Mucosa of descending colon (tissue), 3 donors: ENCODE measurements at regions not wholly inside any gene's neighbourhood (a gene's known extent, or its start where the extent isn't known, plus 50 kb on each side); places are given as distances from the start of the nearest gene placed in this dataset.

ENCODE experiments used
- ATAC-seq: fragments of 200-7000 bp; cut with Tn5 transposase; one replicate; pipeline ENCODE4 v1.9.1; 2020; ENCODE audit warnings: mild to moderate bottlenecking, moderate library complexity
- DNase-seq, 3 donors: peaks; one replicate each; pipeline ENCODE4 v3.0.0-alpha.2; 2020
- H3K36me3 ChIP-seq: fragments of 200-600 bp; one replicate; pipeline ENCODE4 v1.8.0; 2021; ENCODE audit warnings: low read depth, mild to moderate bottlenecking
- H3K4me1 ChIP-seq: fragments of 200-600 bp; one replicate; pipeline ENCODE4 v1.8.0; 2021; ENCODE audit warnings: low read depth, mild to moderate bottlenecking
- H3K4me3 ChIP-seq: fragments of 200-600 bp; one replicate; pipeline ENCODE4 v1.8.0; 2021; ENCODE audit warnings: mild to moderate bottlenecking
- H3K9me3 ChIP-seq: fragments of 200-600 bp; one replicate; pipeline ENCODE4 v1.8.0; 2021; ENCODE audit warnings: mild to moderate bottlenecking
- intact Hi-C, 2 donors: fragments of 100-400 bp; cut with DNase I in 1 of 2; cut with micrococcal nuclease in 1 of 2; formaldehyde crosslinking; loops; one replicate each; pipeline versions ENCODE4 v1.11.0 to v1.11.1; 2022; cut with DNase I, micrococcal nuclease
- TF ChIP-seq, protein P1 (sequence below): fragments of 200-600 bp; IDR thresholded peaks from one replicate; pipeline ENCODE4 v1.8.0; 2022; ENCODE audit warnings: antibody characterized with exemption, mild to moderate bottlenecking
- donor health status: DM: no; HTN: no; CAD: no; lungs with moderate emphysema.
- donor health status: DM: no; HTN: no; CAD: no.
- donor health status: DM: no; HTN: yes; CAD: no.

DNA sequence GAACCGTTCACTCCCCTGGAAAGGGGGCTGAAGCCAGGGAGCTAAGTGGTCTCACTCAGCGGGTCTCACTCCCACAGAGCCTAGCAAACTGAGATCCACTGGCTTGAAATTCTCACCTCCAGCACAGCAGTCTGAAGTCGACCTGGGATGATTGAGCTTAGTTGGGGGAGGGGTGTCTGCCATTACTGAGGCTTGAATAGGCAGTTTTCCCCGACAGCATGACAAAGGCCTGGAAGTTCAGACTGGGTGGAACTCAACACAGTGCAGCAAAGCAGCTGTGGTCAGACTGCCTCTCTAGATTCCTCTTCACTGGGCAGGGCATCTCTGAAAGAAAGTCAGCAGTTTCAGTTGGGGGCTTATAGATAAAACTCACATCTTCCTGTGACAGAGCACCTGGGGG lies 292.5 kb downstream of the NUP35 start:
- H3K4me1 ChIP-seq = no peaks in the 10 kb centered on the region
- TF ChIP-seq, protein P1, sequence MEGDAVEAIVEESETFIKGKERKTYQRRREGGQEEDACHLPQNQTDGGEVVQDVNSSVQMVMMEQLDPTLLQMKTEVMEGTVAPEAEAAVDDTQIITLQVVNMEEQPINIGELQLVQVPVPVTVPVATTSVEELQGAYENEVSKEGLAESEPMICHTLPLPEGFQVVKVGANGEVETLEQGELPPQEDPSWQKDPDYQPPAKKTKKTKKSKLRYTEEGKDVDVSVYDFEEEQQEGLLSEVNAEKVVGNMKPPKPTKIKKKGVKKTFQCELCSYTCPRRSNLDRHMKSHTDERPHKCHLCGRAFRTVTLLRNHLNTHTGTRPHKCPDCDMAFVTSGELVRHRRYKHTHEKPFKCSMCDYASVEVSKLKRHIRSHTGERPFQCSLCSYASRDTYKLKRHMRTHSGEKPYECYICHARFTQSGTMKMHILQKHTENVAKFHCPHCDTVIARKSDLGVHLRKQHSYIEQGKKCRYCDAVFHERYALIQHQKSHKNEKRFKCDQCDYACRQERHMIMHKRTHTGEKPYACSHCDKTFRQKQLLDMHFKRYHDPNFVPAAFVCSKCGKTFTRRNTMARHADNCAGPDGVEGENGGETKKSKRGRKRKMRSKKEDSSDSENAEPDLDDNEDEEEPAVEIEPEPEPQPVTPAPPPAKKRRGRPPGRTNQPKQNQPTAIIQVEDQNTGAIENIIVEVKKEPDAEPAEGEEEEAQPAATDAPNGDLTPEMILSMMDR = no peak
- no peak for DNase-seq
- H3K4me3 ChIP-seq = no peak overlapping the region
- no peaks in the 10 kb centered on the region for H3K9me3 ChIP-seq
- intact Hi-C loops = no loop called here
- ATAC-seq = no peak
- no peaks in the 10 kb centered on the region for H3K36me3 ChIP-seq

GRCh38 chr2:183426825-183427224 lies 302.6 kb downstream of the NUP35 start:
- intact Hi-C loops = no loop called here
- no peak for DNase-seq
- Histone ChIP-seq H3K4me3 (no peak overlapping the region), H3K9me3 (peaks cover 6% of the 10 kb centered on the region), H3K36me3 (no peaks in the 10 kb centered on the region), H3K4me1 (no peaks in the 10 kb centered on the region)
- TF ChIP-seq, protein P1 = no peak
- ATAC-seq = no peak

GRCh38 chr2:183427558-183427957 lies 303.3 kb downstream of the NUP35 start:
- Histone ChIP-seq H3K36me3 (no peaks in the 10 kb centered on the region), H3K9me3 (peaks cover 6% of the 10 kb centered on the region), H3K4me3 (no peak overlapping the region), H3K4me1 (no peaks in the 10 kb centered on the region)
- ATAC-seq (no peak), DNase-seq (no peak)
- intact Hi-C loops = no loop called here
- TF ChIP-seq, protein P1 = no peak

GRCh38 chr2:183428881-183429280 lies 304.6 kb downstream of the NUP35 start:
- no peak overlapping the region for H3K4me3 ChIP-seq
- H3K9me3 ChIP-seq = peaks cover 6% of the 10 kb centered on the region
- intact Hi-C loops = no loop called here
- DNase-seq (no peak), ATAC-seq (no peak)
- TF ChIP-seq, protein P1 = no peak
- no peaks in the 10 kb centered on the region for H3K36me3 ChIP-seq
- H3K4me1 ChIP-seq = no peaks in the 10 kb centered on the region

GRCh38 chr2:183438541-183438940 lies 314.3 kb downstream of the NUP35 start:
- intact Hi-C loops = no loop called here
- TF ChIP-seq, protein P1 = no peak
- no peak overlapping the region for H3K4me3 ChIP-seq

GRCh38 chr2:183455056-183455455 lies 330.8 kb downstream of the NUP35 start:
- TF ChIP-seq, protein P1 = no peak
- H3K9me3 ChIP-seq = no peaks in the 10 kb centered on the region

More at GRCh38 chr2:183438541-183438940, 314.3 kb downstream of the NUP35 start:
- DNase-seq = no peak
- ATAC-seq = no peak
- H3K9me3 ChIP-seq = no peaks in the 10 kb centered on the region
- no peaks in the 10 kb centered on the region for H3K36me3 ChIP-seq
- H3K4me1 ChIP-seq = no peaks in the 10 kb centered on the region

More at GRCh38 chr2:183455056-183455455, 330.8 kb downstream of the NUP35 start:
- Histone ChIP-seq H3K4me3 (no peak overlapping the region), H3K4me1 (no peaks in the 10 kb centered on the region), H3K36me3 (no peaks in the 10 kb centered on the region)
- ATAC-seq (no peak), DNase-seq (no peak)
- intact Hi-C loops = no loop called here
